Activated naive CD8-positive, alpha-beta T cell treated with anti-CD3 and anti-CD28 coated beads, Interleukin-2, amount 50 U/mL, for 24 hours (primary cell): ENCODE measurements at regions not wholly inside any gene's neighbourhood (a gene's known extent, or its start where the extent isn't known, plus 50 kb on each side); places are given as distances from the start of the nearest gene placed in this dataset.
"Not testable (repeated sequence)": the region's sequence is repeated elsewhere in the genome, so short reads cannot be mapped to it uniquely, and the experiment has no call there.

Source experiments
- ATAC-seq: fragments of 150-1000 bp; cut with Tn5 transposase; one replicate; pipeline ENCODE4 v1.10.0; 2021
- DNase-seq: peaks from one replicate; pipeline ENCODE4 v3.0.0; 2021
- H3K27ac Mint-ChIP-seq: one replicate; pipeline ENCODE4 v1.8.0; 2021; ENCODE audit warnings: mild to moderate bottlenecking, mixed read lengths
- H3K27me3 Mint-ChIP-seq: one replicate; pipeline ENCODE4 v1.8.0; 2021; ENCODE audit warnings: mixed read lengths
- H3K36me3 Mint-ChIP-seq: one replicate; pipeline ENCODE4 v1.8.0; 2021; ENCODE audit warnings: low read depth, mixed read lengths
- H3K4me1 Mint-ChIP-seq: one replicate; pipeline ENCODE4 v1.8.0; 2021; ENCODE audit warnings: mixed read lengths
- H3K4me3 Mint-ChIP-seq: one replicate; pipeline ENCODE4 v1.8.0; 2021; ENCODE audit warnings: mild to moderate bottlenecking, moderate library complexity, mixed read lengths
- H3K9me3 Mint-ChIP-seq: one replicate; pipeline ENCODE4 v1.8.0; 2021; ENCODE audit warnings: mixed read lengths

GRCh38 chr6:159565181-159565710, 127.8 kb downstream of the SOD2 start:
- Mint-ChIP-seq H3K4me1 (no peaks in the 10 kb centered on the region), H3K9me3 (peaks cover 7% of the 10 kb centered on the region), H3K36me3 (no peaks in the 10 kb centered on the region), H3K27me3 (peaks cover 2% of the 10 kb centered on the region), H3K4me3 (no peak overlapping the region), H3K27ac (no peak overlapping the region)
- ATAC-seq: no peak
- no peak for DNase-seq

- no peaks in the 10 kb centered on the region for H3K36me3 Mint-ChIP-seq
- no peaks in the 10 kb centered on the region for H3K9me3 Mint-ChIP-seq
- H3K27ac Mint-ChIP-seq: no peak overlapping the region
- ATAC-seq: no peak
- peaks cover 2% of the 10 kb centered on the region for H3K27me3 Mint-ChIP-seq
- H3K4me1 Mint-ChIP-seq: no peaks in the 10 kb centered on the region
- H3K4me3 Mint-ChIP-seq: no peak overlapping the region
- DNase-seq: no peak
Measured at GRCh38 chr6:159564456-159564855, 128.6 kb downstream of the SOD2 start.

GRCh38 chr6:159557031-159557430, 136.0 kb downstream of the SOD2 start:
- DNase-seq (no peak), ATAC-seq (no peak)
- H3K9me3 Mint-ChIP-seq: peaks cover under 1% of the 10 kb centered on the region
- no peaks in the 10 kb centered on the region for H3K36me3 Mint-ChIP-seq
- H3K4me1 Mint-ChIP-seq: no peaks in the 10 kb centered on the region
- H3K27me3 Mint-ChIP-seq: peaks cover 12% of the 10 kb centered on the region
- no peak overlapping the region for H3K27ac Mint-ChIP-seq
- no peak overlapping the region for H3K4me3 Mint-ChIP-seq

GRCh38 chr6:159555082-159555875, 137.8 kb downstream of the SOD2 start:
- peaks cover 16% of the 10 kb centered on the region for H3K9me3 Mint-ChIP-seq
- no peak overlapping the region for H3K27ac Mint-ChIP-seq

GRCh38 chr6:159541296-159541695, 151.7 kb downstream of the SOD2 start:
- Mint-ChIP-seq H3K36me3 (no peaks in the 10 kb centered on the region), H3K4me3 (no peak overlapping the region)

More at GRCh38 chr6:159555082-159555875, 137.8 kb downstream of the SOD2 start:
- DNase-seq (no peak), ATAC-seq (no peak)
- no peaks in the 10 kb centered on the region for H3K36me3 Mint-ChIP-seq
- no peaks in the 10 kb centered on the region for H3K4me1 Mint-ChIP-seq
- H3K4me3 Mint-ChIP-seq: no peak overlapping the region
- H3K27me3 Mint-ChIP-seq: peaks cover 10% of the 10 kb centered on the region

GRCh38 chr6:159540883-159541282, 152.2 kb downstream of the SOD2 start:
- peaks cover 2% of the 10 kb centered on the region for H3K27me3 Mint-ChIP-seq
- H3K27ac Mint-ChIP-seq: no peak overlapping the region
- H3K4me1 Mint-ChIP-seq: no peaks in the 10 kb centered on the region
- no peaks in the 10 kb centered on the region for H3K36me3 Mint-ChIP-seq
- no peak overlapping the region for H3K4me3 Mint-ChIP-seq
- ATAC-seq (no peak), DNase-seq (no peak)
- no peaks in the 10 kb centered on the region for H3K9me3 Mint-ChIP-seq

More at GRCh38 chr6:159541296-159541695, 151.7 kb downstream of the SOD2 start:
- H3K27ac Mint-ChIP-seq: no peak overlapping the region
- H3K9me3 Mint-ChIP-seq: no peaks in the 10 kb centered on the region
- peaks cover 2% of the 10 kb centered on the region for H3K27me3 Mint-ChIP-seq
- H3K4me1 Mint-ChIP-seq: no peaks in the 10 kb centered on the region
- no peak for DNase-seq
- no peak for ATAC-seq

- Mint-ChIP-seq H3K4me3 (no peak overlapping the region), H3K27ac (no peak overlapping the region), H3K9me3 (no peaks in the 10 kb centered on the region), H3K27me3 (peaks cover 2% of the 10 kb centered on the region), H3K4me1 (no peaks in the 10 kb centered on the region), H3K36me3 (no peaks in the 10 kb centered on the region)
- no peak for ATAC-seq
- DNase-seq: peak; percentile 2
Measured at GRCh38 chr6:159540152-159540551, 152.9 kb downstream of the SOD2 start.

- not testable (repeated sequence) for ATAC-seq, H3K27ac Mint-ChIP-seq, DNase-seq, H3K27me3 Mint-ChIP-seq, H3K36me3 Mint-ChIP-seq, H3K4me1 Mint-ChIP-seq, H3K9me3 Mint-ChIP-seq, H3K4me3 Mint-ChIP-seq
Measured at GRCh38 chr6:159538031-159538430, 155.0 kb downstream of the SOD2 start.

- Mint-ChIP-seq H3K27ac (no peak overlapping the region), H3K4me3 (no peak overlapping the region), H3K9me3 (no peaks in the 10 kb centered on the region), H3K4me1 (no peaks in the 10 kb centered on the region), H3K36me3 (no peaks in the 10 kb centered on the region), H3K27me3 (peaks cover 4% of the 10 kb centered on the region)
- DNase-seq (no peak), ATAC-seq (no peak)
Measured at GRCh38 chr6:159535656-159536350, 157.2 kb downstream of the SOD2 start.

- Mint-ChIP-seq H3K4me3 (no peak overlapping the region), H3K9me3 (no peaks in the 10 kb centered on the region), H3K27ac (no peak overlapping the region), H3K27me3 (peaks cover 4% of the 10 kb centered on the region), H3K4me1 (no peaks in the 10 kb centered on the region), H3K36me3 (no peaks in the 10 kb centered on the region)
- no peak for ATAC-seq
- no peak for DNase-seq
Measured at GRCh38 chr6:159533568-159533967, 159.5 kb downstream of the SOD2 start.

GRCh38 chr6:159533016-159533415, 160.0 kb downstream of the SOD2 start:
- Mint-ChIP-seq H3K27me3 (peaks cover 5% of the 10 kb centered on the region), H3K9me3 (no peaks in the 10 kb centered on the region), H3K36me3 (no peaks in the 10 kb centered on the region), H3K4me3 (no peak overlapping the region), H3K4me1 (no peaks in the 10 kb centered on the region), H3K27ac (no peak overlapping the region)
- DNase-seq (no peak), ATAC-seq (no peak)

- peaks cover 11% of the 10 kb centered on the region for H3K27me3 Mint-ChIP-seq
- no peak for ATAC-seq
- no peak overlapping the region for H3K4me3 Mint-ChIP-seq
- no peaks in the 10 kb centered on the region for H3K36me3 Mint-ChIP-seq
- no peaks in the 10 kb centered on the region for H3K9me3 Mint-ChIP-seq
- DNase-seq: no peak
- H3K4me1 Mint-ChIP-seq: no peaks in the 10 kb centered on the region
- H3K27ac Mint-ChIP-seq: no peak overlapping the region
Measured at GRCh38 chr6:159532155-159532554, 160.9 kb downstream of the SOD2 start.

GRCh38 chr6:159529934-159530333, 163.1 kb downstream of the SOD2 start:
- H3K4me1 Mint-ChIP-seq: no peaks in the 10 kb centered on the region
- H3K36me3 Mint-ChIP-seq: no peaks in the 10 kb centered on the region
- ATAC-seq (no peak), DNase-seq (no peak)
- H3K27ac Mint-ChIP-seq: no peak overlapping the region
- no peak overlapping the region for H3K4me3 Mint-ChIP-seq
- no peaks in the 10 kb centered on the region for H3K9me3 Mint-ChIP-seq
- peaks cover 22% of the 10 kb centered on the region for H3K27me3 Mint-ChIP-seq

- Mint-ChIP-seq H3K36me3 (no peaks in the 10 kb centered on the region), H3K9me3 (no peaks in the 10 kb centered on the region)
Measured at GRCh38 chr6:159527351-159527750, 165.7 kb downstream of the SOD2 start.

GRCh38 chr6:159525445-159526025, 167.5 kb downstream of the SOD2 start:
- ATAC-seq: no peak
- no peaks in the 10 kb centered on the region for H3K36me3 Mint-ChIP-seq
- no peak overlapping the region for H3K27ac Mint-ChIP-seq
- no peak for DNase-seq
- H3K27me3 Mint-ChIP-seq: peaks cover 31% of the 10 kb centered on the region
- H3K9me3 Mint-ChIP-seq: no peaks in the 10 kb centered on the region
- no peaks in the 10 kb centered on the region for H3K4me1 Mint-ChIP-seq
- no peak overlapping the region for H3K4me3 Mint-ChIP-seq

More at GRCh38 chr6:159527351-159527750, 165.7 kb downstream of the SOD2 start:
- Mint-ChIP-seq H3K4me3 (no peak overlapping the region), H3K4me1 (no peaks in the 10 kb centered on the region), H3K27ac (no peak overlapping the region), H3K27me3 (peaks cover 32% of the 10 kb centered on the region)
- DNase-seq: no peak
- ATAC-seq: no peak
